ENCODE measurements at regions not wholly inside any gene's neighbourhood (a gene's known extent, or its start where the extent isn't known, plus 50 kb on each side); places are given as distances from the start of the nearest gene placed in this dataset.

- no peak for DNase-seq (ENCODE audit: low read depth in 2 of 2)
Measured at GRCh38 chr10:113291413-113291812, 261.4 kb upstream of the HABP2 start.

GRCh38 chr10:113292086-113292485 is 260.8 kb upstream of the HABP2 start:
- DNase-seq (ENCODE audit: low read depth in 2 of 2), result no peak

- DNase-seq (ENCODE audit: low read depth in 2 of 2), result no peak
Measured at GRCh38 chr10:113292743-113293142, 260.1 kb upstream of the HABP2 start.

GRCh38 chr10:113293167-113293566 is 259.7 kb upstream of the HABP2 start:
- DNase-seq (ENCODE audit: low read depth in 2 of 2), result no peak

- DNase-seq (ENCODE audit: low read depth in 2 of 2), result no peak
Measured at GRCh38 chr10:113294868-113295267, 258.0 kb upstream of the HABP2 start.

GRCh38 chr10:113297226-113297625 is 255.6 kb upstream of the HABP2 start:
- DNase-seq (ENCODE audit: low read depth in 2 of 2), result no peak

- DNase-seq (ENCODE audit: low read depth in 2 of 2), result no peak
Measured at GRCh38 chr10:113298616-113299015, 254.2 kb upstream of the HABP2 start.

GRCh38 chr10:113300201-113300600 is 252.7 kb upstream of the HABP2 start:
- DNase-seq (ENCODE audit: low read depth in 2 of 2), result no peak

GRCh38 chr10:113300617-113301016 is 252.2 kb upstream of the HABP2 start:
- no peak for DNase-seq (ENCODE audit: low read depth in 2 of 2)

GRCh38 chr10:113301342-113301984 is 251.4 kb upstream of the HABP2 start:
- DNase-seq (ENCODE audit: low read depth in 2 of 2), result no peak

GRCh38 chr10:113302062-113302461 is 250.8 kb upstream of the HABP2 start:
- no peak for DNase-seq (ENCODE audit: low read depth in 2 of 2)

- no peak for DNase-seq (ENCODE audit: low read depth in 2 of 2)
Measured at GRCh38 chr10:113303544-113304146, 249.2 kb upstream of the HABP2 start.

GRCh38 chr10:113304726-113305125 is 248.1 kb upstream of the HABP2 start:
- no peak for DNase-seq (ENCODE audit: low read depth in 2 of 2)

- no peak for DNase-seq (ENCODE audit: low read depth in 2 of 2)
Measured at GRCh38 chr10:113305871-113306270, 247.0 kb upstream of the HABP2 start.

GRCh38 chr10:113309791-113310190 is 243.1 kb upstream of the HABP2 start:
- no peak for DNase-seq (ENCODE audit: low read depth in 2 of 2)

GRCh38 chr10:113310347-113310746 is 242.5 kb upstream of the HABP2 start:
- no peak for DNase-seq (ENCODE audit: low read depth in 2 of 2)

GRCh38 chr10:113313048-113313602 is 239.7 kb upstream of the HABP2 start:
- DNase-seq (ENCODE audit: low read depth in 2 of 2), result no peak

GRCh38 chr10:113313722-113314121 is 239.1 kb upstream of the HABP2 start:
- DNase-seq (ENCODE audit: low read depth in 2 of 2), result no peak

- DNase-seq (ENCODE audit: low read depth in 2 of 2), result no peak
Measured at GRCh38 chr10:113316506-113316905, 236.3 kb upstream of the HABP2 start.

- DNase-seq (ENCODE audit: low read depth in 2 of 2), result no peak
Measured at GRCh38 chr10:113317489-113317888, 235.4 kb upstream of the HABP2 start.

GRCh38 chr10:113319479-113319878 is 233.4 kb upstream of the HABP2 start:
- no peak for DNase-seq (ENCODE audit: low read depth in 2 of 2)

GRCh38 chr10:113320211-113320610 is 232.6 kb upstream of the HABP2 start:
- no peak for DNase-seq (ENCODE audit: low read depth in 2 of 2)

- no peak for DNase-seq (ENCODE audit: low read depth in 2 of 2)
Measured at GRCh38 chr10:113320987-113321386, 231.9 kb upstream of the HABP2 start.

- DNase-seq (ENCODE audit: low read depth in 2 of 2), result no peak
Measured at GRCh38 chr10:113322843-113323242, 230.0 kb upstream of the HABP2 start.

Measured in stimulated activated CD8-positive, alpha-beta memory T cell treated with anti-CD3 and anti-CD28 coated beads, Interleukin-2, amount 100 ng/mL, for 1 hour (primary cell).